GM18498 (cell line): ENCODE measurements at regions not wholly inside any gene's neighbourhood (a gene's known extent, or its start where the extent isn't known, plus 50 kb on each side); places are given as distances from the start of the nearest gene placed in this dataset.

Source experiments
- ATAC-seq: cut with Tn5 transposase; IDR thresholded peaks from one replicate; pipeline ENCODE4 v1.9.1; 2021; ENCODE audit warnings: mild to moderate bottlenecking, moderate library complexity; ENCODE audit not compliant: unreplicated experiment

DNA sequence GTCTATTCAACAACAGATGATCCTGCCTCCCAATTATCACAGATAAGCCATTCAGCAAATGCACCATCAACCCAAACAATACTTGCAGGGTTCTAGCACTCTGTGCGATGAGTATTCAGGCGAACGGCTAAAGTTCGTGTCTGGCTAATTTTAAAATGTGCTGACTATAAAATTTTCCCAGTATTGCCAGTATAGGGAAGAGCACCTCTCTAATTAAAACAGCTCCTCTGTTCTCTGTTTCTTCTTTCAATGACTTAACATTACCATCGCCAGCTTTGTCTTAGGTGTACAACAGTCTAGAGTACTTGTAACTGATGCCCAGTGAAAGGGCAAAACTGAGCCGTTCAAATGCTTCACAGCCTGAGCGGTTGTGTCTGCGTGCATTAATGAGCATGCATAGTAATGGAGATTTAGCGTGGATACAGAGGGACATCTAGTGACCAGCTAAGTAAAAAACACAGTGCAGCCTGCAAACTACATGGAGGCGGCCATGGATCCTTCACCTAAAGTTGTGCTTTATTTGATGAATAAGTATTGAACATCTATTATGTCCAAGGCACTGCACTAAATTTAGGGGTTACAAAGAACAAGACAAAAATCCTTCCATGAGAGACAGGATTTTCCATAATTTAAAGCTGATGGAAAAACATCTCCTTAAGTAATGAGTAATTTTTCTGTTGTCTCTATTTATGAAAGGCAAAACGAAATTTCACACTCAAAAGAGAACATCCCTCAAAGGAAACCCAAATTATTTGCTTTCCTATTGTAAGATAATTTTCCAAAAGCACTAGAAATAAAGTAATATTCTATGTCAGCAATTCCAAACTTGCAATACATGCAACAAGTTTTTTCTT, 120.0 kb downstream of the SETD4 start:
- no peak for ATAC-seq

DNA sequence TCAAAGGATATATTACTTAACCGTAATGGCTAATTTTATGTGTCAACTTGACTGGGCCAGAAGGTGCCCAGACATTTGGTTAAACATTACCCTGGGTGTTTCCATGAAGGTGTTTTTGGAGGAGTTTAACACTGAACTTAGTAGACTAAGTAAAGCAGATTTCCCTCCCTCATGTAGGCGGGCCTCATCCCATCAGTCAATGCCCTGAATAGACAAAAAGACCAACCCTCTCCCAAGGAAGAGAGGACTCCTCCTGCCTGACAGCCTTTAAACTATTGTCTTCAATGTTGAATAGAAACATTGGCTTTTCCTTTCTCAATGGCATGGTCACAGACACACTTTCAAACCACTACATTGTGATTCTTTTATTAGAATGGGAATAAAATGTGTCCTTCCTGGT, 121.9 kb downstream of the SETD4 start:
- ATAC-seq: no peak

DNA sequence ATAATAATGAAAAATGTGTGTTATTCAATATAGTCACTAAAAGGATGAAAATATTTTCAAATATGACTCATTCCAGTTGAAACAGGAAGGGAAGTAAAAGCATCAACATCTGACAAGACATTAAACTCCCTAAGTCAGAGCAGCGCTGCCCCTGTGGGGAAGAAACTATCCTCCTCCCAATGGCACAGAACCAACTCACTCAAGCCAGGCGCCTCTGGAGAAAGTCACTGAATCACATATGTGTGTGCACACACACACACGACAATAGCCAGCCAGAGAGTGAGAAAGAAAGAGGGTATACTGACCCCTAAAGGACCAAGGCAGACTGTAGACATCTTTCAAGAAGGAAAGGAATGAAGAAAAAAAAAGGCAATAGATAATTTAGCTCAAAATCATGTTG, 126.9 kb downstream of the SETD4 start:
- no peak for ATAC-seq

DNA sequence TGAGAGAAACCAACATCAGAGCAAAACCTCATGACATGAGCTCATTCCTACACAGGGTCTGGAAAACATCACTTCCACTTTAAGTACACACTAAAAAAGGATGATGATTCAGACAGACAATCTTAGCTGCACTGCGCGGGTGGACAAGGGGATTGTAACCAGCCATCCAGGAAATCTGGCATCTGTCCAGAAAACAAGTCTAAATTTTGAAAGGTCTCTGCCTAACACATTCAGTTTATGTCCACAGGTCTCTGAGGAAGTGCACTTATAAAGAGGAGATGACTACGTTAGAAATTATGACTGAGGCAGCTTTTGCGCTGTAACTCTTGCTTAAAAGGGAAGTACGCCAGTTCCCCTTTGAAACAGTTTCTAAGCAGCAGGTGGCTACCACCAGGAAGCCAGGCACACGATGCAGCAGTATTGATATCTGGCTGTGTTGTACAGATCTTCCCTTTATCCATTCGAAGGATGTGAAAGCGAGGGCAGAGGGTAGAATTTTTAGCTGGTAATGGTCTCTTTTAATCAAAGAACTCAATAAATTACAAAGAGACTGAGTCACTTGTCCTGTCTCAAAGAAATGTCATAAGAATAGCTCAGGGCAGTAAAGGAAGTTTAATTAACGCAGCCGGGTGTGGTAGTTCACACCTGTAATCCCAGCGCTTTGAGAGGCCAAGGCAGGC, 128.0 kb downstream of the SETD4 start:
- ATAC-seq: peak; percentile 83

DNA sequence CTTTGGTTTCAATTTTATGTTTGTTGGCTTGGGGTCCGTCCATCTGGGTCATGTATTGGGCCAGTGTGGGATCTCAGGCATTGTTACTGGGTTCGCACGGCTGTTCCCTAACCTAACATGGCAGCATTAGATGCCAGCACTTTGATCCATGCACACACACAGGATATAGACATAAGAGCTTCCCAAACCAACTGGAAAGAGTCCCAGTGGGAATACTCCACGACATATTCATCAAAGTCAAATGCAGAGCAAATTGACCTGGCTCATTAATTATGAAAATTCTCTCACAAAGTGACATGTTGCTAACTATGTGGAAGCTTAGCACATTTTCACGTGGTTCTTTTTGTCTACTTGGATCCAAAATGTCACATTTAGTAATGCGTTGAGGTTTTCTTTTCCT, 130.4 kb downstream of the SETD4 start:
- no peak for ATAC-seq

DNA sequence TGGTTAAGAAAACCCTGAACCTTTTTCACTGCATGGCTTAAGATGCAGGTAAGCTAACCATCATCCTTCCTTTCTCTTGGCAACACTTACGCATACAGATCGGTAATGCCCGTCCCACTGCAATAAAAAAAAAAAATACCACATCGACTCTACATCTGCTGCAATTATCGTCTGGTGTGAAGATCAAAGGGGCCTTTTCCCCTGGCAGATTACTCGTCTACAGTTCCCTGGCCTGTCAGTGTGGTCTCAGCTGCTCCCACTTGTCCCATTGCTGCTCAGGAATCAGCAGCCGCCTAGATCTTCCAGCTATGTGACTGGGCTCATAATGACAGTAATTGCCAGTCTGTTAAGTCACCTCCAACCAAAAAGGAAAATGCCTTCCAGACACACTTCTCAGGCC, 133.1 kb downstream of the SETD4 start:
- ATAC-seq: no peak

DNA sequence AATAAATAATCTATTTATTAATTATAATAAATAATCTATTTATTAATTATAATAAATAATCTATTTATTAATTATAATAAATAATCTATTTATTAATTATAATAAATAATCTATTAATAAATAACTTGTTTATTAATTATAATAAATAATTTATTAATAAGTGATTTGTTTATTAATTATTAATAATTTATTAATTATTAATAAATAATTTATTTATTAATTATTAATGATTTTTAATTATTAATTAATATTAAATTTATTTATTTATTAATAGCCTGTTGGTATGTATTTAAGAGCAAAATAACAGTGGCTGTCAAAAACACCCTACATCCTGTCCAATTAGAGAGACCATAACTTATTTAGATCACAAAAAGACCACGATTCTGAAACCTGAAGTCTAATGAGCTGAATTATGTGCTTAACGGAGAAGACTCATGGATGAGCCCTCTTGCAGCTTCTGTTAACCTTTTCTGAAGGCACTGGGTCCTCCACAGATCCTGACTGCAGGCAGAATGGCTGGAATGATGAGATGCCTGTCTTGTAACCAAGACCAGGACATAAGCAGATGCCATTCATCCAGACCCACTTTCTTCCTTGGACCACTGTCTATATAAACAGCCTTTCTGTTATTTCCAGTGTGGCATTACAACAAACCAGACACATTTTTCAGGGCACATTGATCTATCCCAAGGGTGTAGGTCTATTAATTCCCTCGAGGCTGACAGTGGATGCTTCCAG, 134.2 kb downstream of the SETD4 start:
- no peak for ATAC-seq

DNA sequence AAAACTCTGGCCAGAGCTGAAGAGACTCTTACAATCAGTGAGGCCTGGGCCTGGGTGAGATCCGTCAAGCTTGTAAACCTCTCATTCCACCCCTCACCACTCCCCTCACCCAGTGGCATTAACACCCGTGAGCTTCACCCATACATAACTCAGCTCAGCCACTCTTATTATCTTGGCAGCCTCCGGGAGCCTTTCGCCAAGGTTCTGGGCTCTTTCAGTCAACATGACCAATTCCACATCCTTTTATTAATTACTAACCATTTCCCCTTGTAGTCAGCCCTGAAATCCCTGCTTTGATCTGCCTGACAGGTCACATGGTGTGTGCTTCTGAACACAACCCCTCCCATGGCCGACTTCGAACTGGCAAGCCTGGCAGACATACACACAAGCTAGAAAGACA, 134.8 kb downstream of the SETD4 start:
- ATAC-seq: no peak

DNA sequence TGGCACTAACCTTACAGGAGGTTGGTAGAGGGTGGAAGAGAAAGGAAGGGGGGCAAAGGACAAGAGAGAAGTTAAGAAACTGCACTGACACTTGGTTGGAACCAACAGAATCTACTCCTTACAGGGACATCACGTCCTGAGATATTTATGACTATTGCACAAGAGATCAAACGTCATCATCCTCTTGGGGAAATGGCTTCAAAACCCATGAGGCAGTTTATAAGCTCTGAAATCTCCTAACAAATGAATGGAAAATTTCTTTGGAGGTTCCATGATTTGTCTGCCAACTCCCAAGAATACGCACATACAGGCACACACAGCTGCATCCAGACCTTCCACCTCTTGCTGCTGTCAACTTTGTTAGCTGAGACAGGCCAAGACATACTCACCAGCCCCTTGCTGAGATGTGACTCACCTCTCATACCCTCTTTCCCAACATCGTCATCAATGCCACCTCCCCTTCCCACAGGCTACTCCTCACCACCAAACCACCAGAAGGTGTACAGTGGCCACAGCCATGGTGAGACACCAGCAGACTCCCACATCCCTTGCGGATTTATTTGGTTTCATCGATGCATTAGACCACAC, 135.5 kb downstream of the SETD4 start:
- ATAC-seq: no peak

DNA sequence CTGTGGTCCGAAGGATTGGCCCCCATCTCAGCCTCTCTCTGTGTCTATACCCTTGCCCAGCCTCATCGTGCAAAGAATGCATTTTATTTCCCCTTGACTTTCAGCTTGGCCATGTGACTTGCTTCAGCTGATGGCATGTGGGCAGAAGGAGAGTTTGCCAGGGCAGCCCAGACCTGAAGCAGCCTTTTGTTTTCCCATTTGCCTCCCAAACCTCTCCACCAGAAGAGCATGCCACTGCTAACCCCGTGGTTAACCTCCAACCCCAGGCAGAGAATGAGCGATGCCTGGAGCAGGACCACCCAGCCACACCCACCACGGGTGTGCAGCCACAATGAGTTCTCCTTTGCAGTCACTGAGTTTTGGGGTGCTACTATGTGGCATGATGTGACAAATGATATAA, 136.4 kb downstream of the SETD4 start:
- ATAC-seq: no peak

DNA sequence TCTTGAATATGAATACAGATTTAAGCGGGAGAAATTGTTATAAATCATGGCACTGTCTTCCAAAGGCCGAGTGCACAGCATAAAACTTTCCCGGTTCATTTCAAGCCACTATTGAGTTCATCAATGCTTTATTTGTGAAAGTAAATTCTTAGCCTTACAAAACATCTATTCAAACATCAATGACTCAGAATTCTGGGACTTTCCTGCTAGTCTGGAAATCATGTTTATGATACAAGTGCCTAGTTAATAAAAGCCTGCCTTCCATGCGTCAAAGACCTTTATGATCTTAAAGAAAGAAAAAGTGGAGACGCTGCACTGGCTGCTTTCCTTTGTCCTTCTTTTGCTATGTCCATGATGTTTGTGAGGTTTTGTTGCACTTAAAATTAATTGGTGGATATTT, 137.7 kb downstream of the SETD4 start:
- no peak for ATAC-seq

DNA sequence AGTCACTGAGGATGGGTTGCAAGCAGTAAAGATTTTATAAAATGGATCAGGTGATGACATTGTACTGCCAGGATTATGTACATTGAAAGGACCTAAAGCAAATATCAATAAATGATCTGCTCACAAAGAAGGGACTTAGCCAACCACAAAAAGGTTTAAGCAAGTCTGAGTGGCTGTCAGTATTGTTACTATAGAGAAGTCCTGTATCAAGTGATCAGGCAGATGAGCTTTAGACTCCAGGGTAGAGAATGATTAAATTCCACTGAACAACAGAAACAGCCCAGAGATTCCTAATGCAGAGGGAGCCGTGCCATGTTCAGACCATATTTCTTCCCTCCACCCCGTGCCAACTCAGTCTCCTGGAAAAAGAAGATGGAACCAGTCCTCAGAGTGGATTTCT, 138.9 kb downstream of the SETD4 start:
- no peak for ATAC-seq

DNA sequence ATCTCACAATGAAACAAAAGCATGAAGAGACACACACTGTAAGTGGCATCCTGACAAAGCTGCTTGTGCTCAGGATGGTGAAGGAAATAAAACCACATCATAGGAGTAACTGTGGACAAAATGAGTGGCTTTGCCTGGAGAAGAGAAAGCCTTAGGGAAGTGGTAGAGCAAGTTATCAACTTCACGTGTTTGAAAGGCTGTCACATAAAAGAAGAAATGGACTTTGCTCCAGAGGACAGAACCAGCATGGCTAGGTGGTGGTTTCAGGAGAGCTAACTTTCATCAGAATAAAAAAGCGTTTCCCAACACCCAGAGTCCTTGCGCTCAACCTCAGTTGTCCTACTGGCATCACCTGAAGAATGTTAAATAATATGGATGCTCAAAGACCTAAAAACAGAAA, 139.9 kb downstream of the SETD4 start:
- ATAC-seq: no peak

DNA sequence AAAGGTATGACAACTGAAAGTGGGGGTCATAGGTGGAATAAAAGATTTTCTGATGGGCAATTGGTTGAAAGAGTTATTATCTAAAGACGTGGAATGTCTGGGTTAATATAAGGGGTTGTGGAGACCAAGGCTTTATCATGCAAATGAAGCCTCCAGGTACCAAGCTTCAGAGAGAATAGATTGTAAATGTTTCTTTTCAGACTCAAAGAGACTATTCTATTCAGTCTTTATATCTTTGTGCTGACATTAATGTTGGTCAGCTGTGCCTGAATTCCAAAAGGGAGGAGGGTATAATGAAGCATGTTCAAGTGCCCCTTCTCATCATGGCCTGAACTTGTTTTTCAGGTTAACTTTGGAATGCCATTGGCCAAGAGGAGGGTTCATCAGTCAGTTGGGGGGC, 145.3 kb downstream of the SETD4 start:
- ATAC-seq: no peak

DNA sequence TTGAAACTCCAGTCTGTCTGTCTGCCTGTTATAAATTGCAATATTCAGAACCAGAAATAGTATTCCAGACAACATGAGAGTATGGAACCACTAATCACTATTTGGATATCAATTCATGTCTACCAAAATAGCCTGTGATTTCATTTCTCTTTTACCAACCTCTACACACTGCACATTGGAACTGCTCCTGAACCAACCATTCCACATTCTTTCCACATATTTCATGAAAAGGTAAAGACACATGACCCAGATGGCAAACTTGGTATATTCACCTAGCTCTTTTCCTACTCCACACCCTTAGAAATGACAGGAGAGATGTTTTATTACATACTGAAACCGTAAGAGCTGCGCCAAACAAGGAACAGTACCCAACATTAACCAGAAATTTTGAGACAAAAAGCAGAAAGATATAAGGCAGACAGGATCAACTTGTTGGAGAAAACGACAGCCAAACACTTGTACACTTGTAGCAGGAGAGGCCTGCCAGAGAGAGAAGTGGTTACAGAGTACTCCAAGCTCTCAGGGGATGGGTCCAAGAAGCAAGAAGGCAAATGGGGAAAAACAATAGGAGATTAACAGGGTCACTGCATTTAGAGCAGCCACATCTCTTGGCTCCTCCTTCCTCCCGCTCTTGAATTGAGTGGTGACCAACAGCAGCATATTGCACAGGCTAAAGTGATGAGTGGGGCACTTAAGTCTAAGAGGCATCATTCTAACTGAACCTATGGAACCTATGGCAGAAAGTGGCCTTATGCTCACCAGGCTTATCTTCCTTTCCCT, 148.7 kb downstream of the SETD4 start:
- ATAC-seq: no peak

DNA sequence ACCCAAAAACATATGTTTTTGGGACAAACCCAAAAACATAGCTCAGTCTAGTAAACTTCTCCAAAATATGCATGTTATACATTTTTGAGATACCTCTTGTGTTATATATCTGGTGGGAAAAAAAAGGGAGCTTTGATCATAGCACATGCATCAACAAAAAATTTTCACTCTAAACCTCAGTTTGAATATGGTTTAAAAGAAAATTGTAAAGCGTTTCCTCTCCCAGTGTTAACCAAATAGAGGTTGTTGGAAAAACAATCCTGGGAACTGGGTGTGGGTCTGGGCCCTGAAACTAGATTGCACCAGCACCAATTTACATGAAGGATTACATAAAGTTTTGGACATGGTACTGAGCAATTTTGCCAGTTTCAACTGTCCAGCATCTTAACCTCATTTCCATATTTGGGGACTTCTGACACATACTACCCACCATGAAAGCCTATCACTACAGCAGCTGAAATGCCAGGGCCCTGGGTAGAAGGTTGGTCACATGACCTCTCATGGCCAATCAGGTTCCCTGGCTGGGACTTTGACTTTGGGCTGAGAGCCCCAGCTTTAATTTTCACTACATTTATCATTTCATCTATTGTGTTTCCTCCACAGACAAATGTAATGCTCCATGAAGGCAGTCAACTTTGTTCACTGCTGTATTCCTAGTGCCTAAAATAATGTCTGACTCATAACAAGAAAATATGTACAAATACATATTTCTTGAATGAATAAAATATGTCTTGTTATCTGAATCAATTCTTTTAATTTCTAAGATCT, 150.7 kb downstream of the SETD4 start:
- ATAC-seq: no peak

DNA sequence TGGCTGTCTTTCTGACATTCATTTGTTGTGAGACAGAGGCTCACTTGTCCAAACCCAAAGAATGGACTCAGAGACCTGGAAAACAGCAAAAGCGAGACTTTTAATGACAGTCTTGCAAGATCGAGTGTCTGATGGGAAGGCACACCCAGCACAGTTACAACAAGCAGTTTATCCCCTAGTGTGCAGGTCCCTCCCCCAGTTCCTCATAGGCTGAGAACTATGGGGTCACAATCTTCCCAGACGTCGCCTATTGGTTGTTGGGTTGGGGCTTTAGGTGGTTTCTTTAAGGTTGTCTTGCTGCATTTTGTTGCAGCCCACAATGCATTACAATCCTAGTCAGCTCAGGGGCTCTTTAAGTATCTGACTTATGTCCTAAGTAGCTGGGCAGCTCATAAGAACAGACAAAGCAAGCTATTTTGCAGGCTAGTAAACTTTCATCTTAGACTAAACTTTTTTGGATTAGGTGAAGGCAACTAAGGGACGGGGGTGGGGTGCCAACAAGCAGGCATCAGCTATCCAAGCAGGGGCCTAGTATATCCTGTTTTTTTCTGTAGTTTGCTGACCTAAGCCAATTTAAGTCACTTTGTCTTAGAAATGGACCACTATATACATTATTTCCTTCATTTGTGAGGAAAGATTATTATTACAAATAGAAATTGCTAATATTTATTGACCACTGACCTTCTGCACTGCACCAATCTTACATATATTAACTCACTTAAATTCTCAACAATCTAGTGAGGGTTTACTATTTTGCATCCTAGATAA, 151.8 kb downstream of the SETD4 start:
- ATAC-seq: no peak

DNA sequence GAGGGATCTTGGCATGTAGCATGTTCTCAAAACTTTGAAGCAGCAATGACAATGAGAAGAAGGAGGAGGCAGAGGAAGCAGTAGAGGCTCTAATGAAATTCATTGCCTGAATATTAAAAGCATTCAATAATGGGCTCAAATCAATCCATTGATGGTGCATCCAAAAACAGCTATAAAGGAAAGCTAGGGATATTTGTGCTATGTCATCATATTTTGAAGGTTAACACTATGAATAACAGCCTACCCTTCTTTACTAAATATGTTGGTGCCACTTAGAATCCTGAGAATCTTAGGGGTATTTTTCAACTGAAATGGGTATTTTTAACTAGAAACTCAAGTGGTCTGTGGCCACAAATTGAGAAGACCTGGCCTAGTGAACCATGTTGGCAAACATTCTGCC, 153.7 kb downstream of the SETD4 start:
- ATAC-seq: no peak

DNA sequence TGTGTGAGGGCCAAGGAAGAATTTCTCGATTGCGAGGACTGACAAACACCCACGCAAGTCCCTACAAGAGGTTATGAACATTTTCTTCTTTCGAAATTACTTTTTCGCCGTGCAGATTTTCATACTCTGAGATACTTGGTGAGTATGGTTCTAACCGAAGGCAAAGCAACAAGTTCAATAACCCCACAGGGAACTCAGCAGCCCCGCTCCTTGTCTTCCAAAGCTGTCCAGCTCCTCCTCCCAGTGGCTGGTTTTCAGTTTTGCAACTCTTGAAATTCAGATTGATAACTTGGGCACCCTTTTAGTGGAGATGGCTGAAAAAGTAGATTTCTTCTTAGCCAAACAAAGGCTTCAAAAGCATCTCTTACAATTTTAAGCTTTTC, 154.4 kb downstream of the SETD4 start:
- no peak for ATAC-seq
